ENCODE measurements at regions not wholly inside any gene's neighbourhood (a gene's known extent, or its start where the extent isn't known, plus 50 kb on each side); places are given as distances from the start of the nearest gene placed in this dataset.

- no peak for DNase-seq
These were observed 804.3 kb downstream of the DCDC2C start for GRCh38 chr2:4507661-4508060.

GRCh38 chr2:4515871-4516761 is 812.7 kb downstream of the DCDC2C start:
- DNase-seq, result no peak

GRCh38 chr2:4518596-4518995 is 815.2 kb downstream of the DCDC2C start:
- DNase-seq, result no peak

- no peak for DNase-seq
These were observed 819.4 kb downstream of the DCDC2C start for GRCh38 chr2:4522498-4523421.

GRCh38 chr2:4527416-4527815 is 824.0 kb downstream of the DCDC2C start:
- no peak for DNase-seq

GRCh38 chr2:4528246-4528645 is 824.9 kb downstream of the DCDC2C start:
- DNase-seq, result no peak

GRCh38 chr2:4528773-4529172 is 825.4 kb downstream of the DCDC2C start:
- no peak for DNase-seq

- DNase-seq, result no peak
These were observed 826.4 kb downstream of the DCDC2C start for GRCh38 chr2:4529738-4530137.

GRCh38 chr2:4530231-4530630 is 826.9 kb downstream of the DCDC2C start:
- DNase-seq, result no peak

GRCh38 chr2:4533806-4534205 is 830.4 kb downstream of the DCDC2C start:
- no peak for DNase-seq

- no peak for DNase-seq
These were observed 835.7 kb downstream of the DCDC2C start for GRCh38 chr2:4539121-4539520.

- no peak for DNase-seq
These were observed 846.4 kb downstream of the DCDC2C start for GRCh38 chr2:4549666-4550210.

GRCh38 chr2:4551691-4552474 is 848.5 kb downstream of the DCDC2C start:
- DNase-seq, result no peak

- no peak for DNase-seq
These were observed 849.9 kb downstream of the DCDC2C start for GRCh38 chr2:4553241-4553640.

- no peak for DNase-seq
These were observed 852.9 kb downstream of the DCDC2C start for GRCh38 chr2:4556135-4556896.

GRCh38 chr2:4561196-4561595 is 857.8 kb downstream of the DCDC2C start:
- no peak for DNase-seq

- DNase-seq, result no peak
These were observed 872.7 kb downstream of the DCDC2C start for GRCh38 chr2:4576075-4576474.

GRCh38 chr2:4579977-4580376 is 876.6 kb downstream of the DCDC2C start:
- DNase-seq, result no peak

- DNase-seq, result no peak
These were observed 881.8 kb downstream of the DCDC2C start for GRCh38 chr2:4585057-4585635.

GRCh38 chr2:4588606-4589005 is 885.2 kb downstream of the DCDC2C start:
- no peak for DNase-seq

- DNase-seq, result no peak
These were observed 887.9 kb downstream of the DCDC2C start for GRCh38 chr2:4591261-4591660.
